Nephron progenitor cell (in vitro differentiated cells): ENCODE measurements at regions not wholly inside any gene's neighbourhood (a gene's known extent, or its start where the extent isn't known, plus 50 kb on each side); places are given as distances from the start of the nearest gene placed in this dataset.

Source experiments
- DNase-seq: peaks from one replicate; pipeline ENCODE4 v3.0.0; 2021
- H3K27ac Mint-ChIP-seq: 2 replicates; pipeline ENCODE4 v1.8.0; 2021; ENCODE audit warnings: mild to moderate bottlenecking, moderate library complexity, mixed read lengths
- H3K27me3 Mint-ChIP-seq: 2 replicates; pipeline ENCODE4 v1.8.0; 2021; ENCODE audit warnings: mild to moderate bottlenecking, low read depth, mixed read lengths; ENCODE audit not compliant: poor library complexity
- H3K36me3 Mint-ChIP-seq: 2 replicates; pipeline ENCODE4 v1.8.0; 2021; ENCODE audit warnings: low read depth, mixed read lengths
- H3K4me1 Mint-ChIP-seq: 2 replicates; pipeline ENCODE4 v1.8.0; 2021; ENCODE audit warnings: mixed read lengths
- H3K4me3 Mint-ChIP-seq: 2 replicates; pipeline ENCODE4 v1.8.0; 2021; ENCODE audit warnings: mild to moderate bottlenecking, moderate library complexity, mixed read lengths
- H3K9me3 Mint-ChIP-seq: 2 replicates; pipeline ENCODE4 v1.8.0; 2021; ENCODE audit warnings: mild to moderate bottlenecking, moderate library complexity, mixed read lengths
- CTCF ChIP-seq: fragments of 200-600 bp; sonication (generic); IDR thresholded peaks from 2 replicates; pipeline ENCODE4 v1.5.0; 2021; ENCODE audit warnings: antibody characterized with exemption

GRCh38 chr4:123284168-123284567 is 112.4 kb upstream of the SPRY1 start:
- no peak for DNase-seq
- Mint-ChIP-seq H3K4me3 (no peak overlapping the region), H3K27me3 (no peaks in the 10 kb centered on the region), H3K36me3 (peaks cover 19% of the 10 kb centered on the region), H3K4me1 (peaks cover 11% of the 10 kb centered on the region), H3K9me3 (peaks cover 13% of the 10 kb centered on the region), H3K27ac (no peak overlapping the region)
- no peak for TF ChIP-seq CTCF

GRCh38 chr4:123286903-123287466 is 109.6 kb upstream of the SPRY1 start:
- Mint-ChIP-seq H3K27me3 (no peaks in the 10 kb centered on the region), H3K4me1 (peaks cover 11% of the 10 kb centered on the region), H3K36me3 (peaks cover 47% of the 10 kb centered on the region), H3K4me3 (no peak overlapping the region), H3K27ac (peak overlapping the region; percentile 12), H3K9me3 (peaks cover 41% of the 10 kb centered on the region)
- no peak for TF ChIP-seq CTCF
- DNase-seq = no peak

- Mint-ChIP-seq H3K4me1 (peaks cover 11% of the 10 kb centered on the region), H3K9me3 (peaks cover 56% of the 10 kb centered on the region), H3K27ac (no peak overlapping the region), H3K4me3 (no peak overlapping the region), H3K27me3 (no peaks in the 10 kb centered on the region), H3K36me3 (peaks cover 62% of the 10 kb centered on the region)
- no peak for DNase-seq
- no peak for TF ChIP-seq CTCF
Observed at GRCh38 chr4:123288309-123289025, 108.1 kb upstream of the SPRY1 start.

- Mint-ChIP-seq H3K4me1 (no peaks in the 10 kb centered on the region), H3K36me3 (peaks cover 86% of the 10 kb centered on the region), H3K27me3 (no peaks in the 10 kb centered on the region), H3K27ac (no peak overlapping the region), H3K9me3 (peaks cover 81% of the 10 kb centered on the region), H3K4me3 (no peak overlapping the region)
- DNase-seq = no peak
- TF ChIP-seq CTCF = no peak
Observed at GRCh38 chr4:123291329-123291728, 105.3 kb upstream of the SPRY1 start.

- Mint-ChIP-seq H3K4me3 (no peak overlapping the region), H3K27me3 (peaks cover 6% of the 10 kb centered on the region), H3K9me3 (peaks cover 31% of the 10 kb centered on the region), H3K36me3 (peaks cover 38% of the 10 kb centered on the region), H3K27ac (no peak overlapping the region), H3K4me1 (peaks cover 11% of the 10 kb centered on the region)
- no peak for DNase-seq
- TF ChIP-seq CTCF = no peak
Observed at GRCh38 chr4:123297836-123298235, 98.8 kb upstream of the SPRY1 start.

- DNase-seq = no peak
- Mint-ChIP-seq H3K27me3 (peaks cover 6% of the 10 kb centered on the region), H3K9me3 (peaks cover 27% of the 10 kb centered on the region), H3K4me3 (no peak overlapping the region), H3K36me3 (peaks cover 34% of the 10 kb centered on the region), H3K4me1 (peaks cover 11% of the 10 kb centered on the region), H3K27ac (no peak overlapping the region)
- no peak for TF ChIP-seq CTCF
Observed at GRCh38 chr4:123298261-123298660, 98.3 kb upstream of the SPRY1 start.
